ENCODE measurements at regions not wholly inside any gene's neighbourhood (a gene's known extent, or its start where the extent isn't known, plus 50 kb on each side); places are given as distances from the start of the nearest gene placed in this dataset.

- WGBS (ENCODE audit: insufficient coverage, insufficient replicate concordance, low lambda C conversion rate, missing lambda C conversion rate) = 0% methylated on average over 1 of the region's 1 CpG
- Histone ChIP-seq H3K9me3 (replicated peaks; ENCODE audit: control insufficient read depth, insufficient read depth, low read length) (no peaks in the 10 kb centered on the region), H3K9ac (ENCODE audit: control insufficient read depth, insufficient read depth, low read length) (no peak overlapping the region), H3K4me1 (ENCODE audit: control insufficient read depth, insufficient read depth, low read length) (no peaks in the 10 kb centered on the region), H3K4me3 (no peak overlapping the region), H3K27me3 (replicated peaks in 1 of 2; ENCODE audit: control insufficient read depth in 2 of 2, insufficient read depth in 2 of 2, low read length in 1 of 2) (no peaks in the 10 kb centered on the region), H2AFZ (ENCODE audit: control insufficient read depth, low read depth, low read length) (no peak overlapping the region), H3K4me2 (ENCODE audit: control insufficient read depth, insufficient read depth) (no peak overlapping the region), H3K27ac (ENCODE audit: control insufficient read depth, insufficient read depth) (no peak overlapping the region), H4K20me1 (ENCODE audit: control insufficient read depth, insufficient read depth) (no peaks in the 10 kb centered on the region), H3K79me2 (ENCODE audit: control insufficient read depth, insufficient read depth, low read length) (no peaks in the 10 kb centered on the region), H3K36me3 (ENCODE audit: control insufficient read depth in 2 of 2, insufficient read depth in 2 of 2, low read length in 1 of 2) (no peaks in the 10 kb centered on the region)
- intact Hi-C loops (cut with micrococcal nuclease; ENCODE audit: unreplicated experiment) (no loop called here), in situ Hi-C loops (cut with MboI) (no loop called here)
- no peak for DNase-seq (ENCODE audit: low read depth, low spot score)
- SMC1A ChIA-PET (ENCODE audit: uncharacterized antibody, unreplicated experiment) = interaction anchor here (0.6 kb wide), 1 partner anchor 711 kb away, joined by 3 read pairs; no protein-coding TSS in a partner anchor
- no TSS peak for BruUV-seq (replicated peaks)
- FAIRE-seq = no peak
- RAD21 ChIA-PET (ENCODE audit: unreplicated experiment) = no interaction called here
- CTCF ChIA-PET = no interaction called here
- no peak for TF ChIP-seq MTA2 (IDR thresholded peaks at IDR 0.05; ENCODE audit: low read depth)
- no peak for TF ChIP-seq PKNOX1 (IDR thresholded peaks at IDR 0.05)
- TF ChIP-seq SREBF2 (IDR thresholded peaks at IDR 0.05; ENCODE audit: low read length) = no peak
- TF ChIP-seq ELK1 (IDR thresholded peaks at IDR 0.05; ENCODE audit: low read depth, low read length) = no peak
- TF ChIP-seq, protein P1, sequence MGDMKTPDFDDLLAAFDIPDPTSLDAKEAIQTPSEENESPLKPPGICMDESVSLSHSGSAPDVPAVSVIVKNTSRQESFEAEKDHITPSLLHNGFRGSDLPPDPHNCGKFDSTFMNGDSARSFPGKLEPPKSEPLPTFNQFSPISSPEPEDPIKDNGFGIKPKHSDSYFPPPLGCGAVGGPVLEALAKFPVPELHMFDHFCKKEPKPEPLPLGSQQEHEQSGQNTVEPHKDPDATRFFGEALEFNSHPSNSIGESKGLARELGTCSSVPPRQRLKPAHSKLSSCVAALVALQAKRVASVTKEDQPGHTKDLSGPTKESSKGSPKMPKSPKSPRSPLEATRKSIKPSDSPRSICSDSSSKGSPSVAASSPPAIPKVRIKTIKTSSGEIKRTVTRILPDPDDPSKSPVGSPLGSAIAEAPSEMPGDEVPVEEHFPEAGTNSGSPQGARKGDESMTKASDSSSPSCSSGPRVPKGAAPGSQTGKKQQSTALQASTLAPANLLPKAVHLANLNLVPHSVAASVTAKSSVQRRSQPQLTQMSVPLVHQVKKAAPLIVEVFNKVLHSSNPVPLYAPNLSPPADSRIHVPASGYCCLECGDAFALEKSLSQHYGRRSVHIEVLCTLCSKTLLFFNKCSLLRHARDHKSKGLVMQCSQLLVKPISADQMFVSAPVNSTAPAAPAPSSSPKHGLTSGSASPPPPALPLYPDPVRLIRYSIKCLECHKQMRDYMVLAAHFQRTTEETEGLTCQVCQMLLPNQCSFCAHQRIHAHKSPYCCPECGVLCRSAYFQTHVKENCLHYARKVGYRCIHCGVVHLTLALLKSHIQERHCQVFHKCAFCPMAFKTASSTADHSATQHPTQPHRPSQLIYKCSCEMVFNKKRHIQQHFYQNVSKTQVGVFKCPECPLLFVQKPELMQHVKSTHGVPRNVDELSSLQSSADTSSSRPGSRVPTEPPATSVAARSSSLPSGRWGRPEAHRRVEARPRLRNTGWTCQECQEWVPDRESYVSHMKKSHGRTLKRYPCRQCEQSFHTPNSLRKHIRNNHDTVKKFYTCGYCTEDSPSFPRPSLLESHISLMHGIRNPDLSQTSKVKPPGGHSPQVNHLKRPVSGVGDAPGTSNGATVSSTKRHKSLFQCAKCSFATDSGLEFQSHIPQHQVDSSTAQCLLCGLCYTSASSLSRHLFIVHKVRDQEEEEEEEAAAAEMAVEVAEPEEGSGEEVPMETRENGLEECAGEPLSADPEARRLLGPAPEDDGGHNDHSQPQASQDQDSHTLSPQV (IDR thresholded peaks at IDR 0.05) = no peak
- TF ChIP-seq RB1 (IDR thresholded peaks at IDR 0.05; ENCODE audit: borderline replicate concordance) = no peak
- TF ChIP-seq CEBPB (IDR thresholded peaks at IDR 0.05; ENCODE audit: borderline replicate concordance in 1 of 2, low read depth in 2 of 2, low read length in 2 of 2) = no peak
- no peak for TF ChIP-seq RBBP5 (conservative IDR thresholded peaks at IDR 0.05)
- TF ChIP-seq TCF7 (IDR thresholded peaks at IDR 0.05; ENCODE audit: borderline replicate concordance) = no peak
- TF ChIP-seq YBX1 (IDR thresholded peaks at IDR 0.05) = no peak
- POLR2A ChIA-PET = no interaction called here
- ATAC-seq = no peak
These were observed 303.3 kb upstream of the SEMA3A start for GRCh38 chr7:84497873-84498272.

Measured in GM12878 (cell line).